NCI-H2107 (cell line): ENCODE measurements at regions not wholly inside any gene's neighbourhood (a gene's known extent, or its start where the extent isn't known, plus 50 kb on each side); places are given as distances from the start of the nearest gene placed in this dataset.

Experiments
- DNase-seq: peaks from one replicate; lab custom pipeline; 2025; lab: John Stamatoyannopoulos, UW

DNA sequence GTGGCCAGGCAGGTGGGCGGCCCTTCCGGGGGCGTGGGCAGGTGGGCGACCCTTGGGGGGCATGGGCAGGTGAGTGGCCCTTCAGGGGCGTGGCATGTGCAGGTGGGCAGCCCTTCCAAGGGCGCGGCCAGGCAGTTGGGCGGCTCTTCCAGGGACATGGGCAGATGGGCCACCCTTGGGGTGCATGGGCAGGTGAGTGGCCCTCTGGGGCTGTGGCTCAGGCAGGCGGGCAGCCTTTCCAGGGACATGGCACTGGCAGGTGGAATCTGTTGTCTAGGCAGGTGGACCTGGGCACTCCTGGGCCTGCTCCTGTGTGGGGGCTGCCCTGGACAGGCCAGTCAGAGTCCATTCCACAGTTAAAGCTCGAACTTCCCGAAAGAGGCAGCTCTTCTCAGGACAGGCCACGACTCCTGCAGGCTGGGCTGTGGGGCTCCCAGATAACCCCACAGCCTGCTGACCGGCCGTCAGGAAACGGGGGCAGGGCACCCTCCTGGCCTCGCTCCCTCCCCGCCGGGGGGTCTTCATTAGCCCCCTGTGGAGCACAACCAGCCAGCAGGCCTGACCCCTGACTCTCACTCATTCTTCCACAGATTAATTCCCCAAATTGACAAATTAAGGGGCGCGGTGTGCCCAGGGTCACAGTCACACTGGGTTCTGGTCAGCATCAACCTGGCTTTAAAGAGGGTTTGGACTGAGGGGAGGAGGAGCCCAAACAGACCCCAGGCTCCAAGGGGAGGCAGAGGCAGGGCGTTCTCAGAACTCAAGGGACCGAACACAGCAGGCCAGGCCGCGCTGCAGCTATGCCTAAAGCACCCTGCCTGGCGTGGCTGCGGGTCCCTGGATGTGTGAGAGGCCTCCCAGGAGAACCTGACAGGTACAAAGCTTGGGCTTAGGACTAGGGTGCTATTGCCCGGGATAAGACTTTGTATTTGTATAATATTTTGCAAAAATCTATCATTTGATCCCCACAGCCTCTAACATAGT lies 130.0 kb downstream of the DLL1 start:
- DNase-seq = no peak

GRCh38 chr6:170160031-170160627 lies 130.7 kb downstream of the DLL1 start:
- no peak for DNase-seq

DNA sequence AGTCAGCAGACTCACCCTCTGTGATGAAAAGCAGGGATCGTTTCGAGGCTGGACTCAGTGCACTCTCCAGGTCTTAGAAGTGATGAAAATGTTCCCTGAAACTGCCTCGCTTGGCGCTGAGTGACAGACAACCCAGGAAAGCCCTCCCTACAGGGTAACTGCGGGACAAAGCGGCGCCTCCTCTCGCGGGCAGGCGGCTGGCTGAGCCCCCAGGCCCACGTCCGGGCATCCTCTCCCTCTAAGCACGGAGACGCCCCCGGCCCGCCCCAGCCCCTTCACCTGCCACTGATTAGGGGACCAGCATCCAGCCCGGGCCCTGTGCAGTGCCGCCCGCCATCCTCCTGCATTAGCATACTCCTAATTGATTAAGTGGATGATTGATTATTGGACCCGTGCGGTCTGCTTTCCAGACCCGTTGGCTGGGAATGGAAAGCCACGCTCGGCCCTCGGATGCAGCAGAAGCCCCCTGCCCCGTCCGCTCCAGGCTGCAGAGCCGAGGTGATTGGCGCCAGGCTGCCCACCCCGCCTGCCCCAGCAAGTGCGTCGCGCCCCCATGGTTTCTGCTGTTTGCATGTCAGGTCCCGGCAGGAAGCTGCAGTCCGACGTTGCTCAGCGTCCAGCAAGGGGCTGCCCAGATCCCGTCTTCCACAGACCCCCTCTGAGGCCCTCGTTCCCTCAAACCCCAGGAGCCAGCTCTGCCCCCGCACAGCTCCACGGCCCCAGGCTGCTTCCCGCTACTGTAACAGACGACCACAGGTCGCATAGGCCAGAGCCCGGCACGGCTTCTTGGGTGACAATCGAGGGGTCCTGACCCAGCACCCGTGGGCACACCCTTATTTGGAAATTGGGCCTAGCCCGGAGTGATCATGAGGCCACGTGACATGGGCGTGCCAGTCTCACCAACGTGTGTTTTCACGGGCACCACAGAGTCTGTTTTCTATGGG lies 131.6 kb downstream of the DLL1 start:
- no peak for DNase-seq

DNA sequence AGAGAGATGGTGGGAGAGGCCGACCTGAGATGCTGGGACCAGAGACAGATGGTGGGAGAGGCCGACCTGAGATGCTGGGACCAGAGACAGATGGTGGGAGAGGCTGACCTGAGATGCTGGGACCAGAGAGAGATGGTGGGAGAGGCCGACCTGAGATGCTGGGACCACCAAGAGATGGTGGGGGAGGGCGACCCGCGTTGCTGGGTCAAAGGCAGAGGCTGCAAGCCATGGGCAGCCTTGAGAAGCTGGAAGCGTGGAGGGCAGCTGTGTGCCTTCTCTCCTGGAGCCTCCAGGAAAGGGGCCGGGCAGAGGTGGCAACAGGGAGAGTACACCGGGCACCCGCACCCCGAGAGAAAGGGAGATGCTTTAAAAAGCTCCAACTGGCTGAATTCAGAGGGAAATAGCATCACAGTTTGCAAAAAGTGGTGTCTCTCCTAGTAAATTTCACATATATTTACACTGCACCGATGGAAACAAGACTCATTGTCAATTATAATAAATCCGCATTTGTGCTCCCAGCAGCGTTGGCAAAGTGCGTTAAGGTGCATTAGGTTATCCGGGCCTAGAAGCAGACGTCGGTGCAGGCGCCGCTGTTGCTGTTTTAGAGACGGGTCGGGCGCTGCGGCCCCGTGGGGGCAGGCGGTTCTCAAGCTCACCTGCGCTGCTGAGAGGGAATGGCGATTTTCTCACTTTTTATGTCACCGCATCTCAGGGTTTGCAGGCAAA lies 132.4 kb downstream of the DLL1 start:
- DNase-seq = no peak

GRCh38 chr6:170157567-170158218 lies 133.2 kb downstream of the DLL1 start:
- no peak for DNase-seq

- no peak for DNase-seq
Measured at GRCh38 chr6:170156448-170157375, 134.2 kb downstream of the DLL1 start.

DNA sequence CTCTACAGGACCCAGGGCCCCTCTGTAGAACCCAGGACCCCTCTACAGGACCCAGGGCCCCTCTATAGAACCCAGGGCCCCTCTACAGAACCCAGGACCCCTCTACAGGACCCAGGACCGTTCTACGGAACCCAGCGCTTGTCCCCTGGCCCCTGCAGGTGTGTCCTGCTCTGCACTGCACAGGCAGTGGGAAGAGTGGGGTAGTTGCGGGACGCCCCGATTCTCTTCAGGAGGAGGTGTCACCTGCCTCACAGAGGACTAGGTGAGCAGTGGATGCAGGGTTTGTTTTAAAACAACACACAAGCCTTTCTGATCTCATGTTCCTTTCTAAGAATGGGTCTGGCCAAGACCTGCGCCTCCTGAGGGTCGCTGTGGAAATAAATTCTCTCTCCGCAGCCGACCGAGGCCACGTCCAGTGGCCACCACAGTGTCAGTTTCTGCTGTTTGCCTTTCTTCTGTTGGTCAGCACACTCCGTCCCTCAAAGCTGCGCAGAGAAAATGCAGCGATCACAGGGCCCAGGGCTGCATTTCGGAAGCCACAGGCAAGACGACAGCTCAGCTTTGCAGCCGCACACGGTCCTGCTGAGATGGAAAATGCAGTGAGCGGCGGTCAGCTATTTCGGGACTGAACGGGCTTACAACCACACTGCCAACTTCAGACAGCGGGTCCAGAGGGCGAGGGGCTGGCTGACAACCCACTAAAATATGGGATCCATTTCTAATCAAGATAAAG lies 135.2 kb downstream of the DLL1 start:
- no peak for DNase-seq

GRCh38 chr6:170153436-170154319 lies 137.2 kb downstream of the DLL1 start:
- DNase-seq = no peak

- DNase-seq = peak; percentile 80
Measured at GRCh38 chr6:170152989-170153388, 137.9 kb downstream of the DLL1 start.

DNA sequence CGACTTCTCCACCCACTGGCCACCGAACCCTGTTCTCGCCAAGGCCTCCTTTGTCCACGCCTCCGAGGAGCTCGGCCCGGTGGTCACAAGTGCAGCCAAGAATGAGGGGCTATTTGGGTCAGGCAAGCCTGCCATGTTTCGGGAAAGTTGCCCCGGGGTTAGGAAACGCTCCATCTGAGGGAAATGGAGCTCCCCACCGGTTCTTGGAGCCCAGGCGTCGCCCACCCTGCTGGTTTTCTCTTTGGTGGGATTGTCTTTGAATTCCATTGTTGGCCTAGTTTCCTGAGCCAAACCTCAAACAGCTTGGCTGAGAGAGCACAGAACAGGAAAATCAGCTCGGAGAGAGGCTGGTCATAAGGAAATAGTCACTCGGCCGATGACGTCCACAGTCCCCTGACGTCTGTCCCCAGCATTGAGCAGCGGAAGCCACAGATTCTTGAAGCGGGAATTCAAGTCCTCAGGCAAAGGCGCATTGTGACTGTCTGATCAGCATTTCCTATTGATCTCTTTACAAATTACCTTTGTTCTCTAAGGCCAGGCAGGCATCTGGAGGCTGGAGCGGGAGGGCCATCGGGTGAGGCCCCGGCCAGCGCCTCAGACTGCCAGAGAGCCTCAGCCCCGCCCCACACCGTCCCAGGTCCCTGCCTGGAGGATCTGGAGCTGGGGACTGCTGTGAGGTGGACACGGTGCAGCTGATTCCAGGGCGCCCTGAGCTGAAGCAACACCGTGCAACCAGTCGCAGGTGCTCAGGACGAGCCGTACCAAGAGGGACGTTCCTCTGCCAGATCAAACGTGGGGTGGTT lies 138.6 kb downstream of the DLL1 start:
- DNase-seq = no peak

DNA sequence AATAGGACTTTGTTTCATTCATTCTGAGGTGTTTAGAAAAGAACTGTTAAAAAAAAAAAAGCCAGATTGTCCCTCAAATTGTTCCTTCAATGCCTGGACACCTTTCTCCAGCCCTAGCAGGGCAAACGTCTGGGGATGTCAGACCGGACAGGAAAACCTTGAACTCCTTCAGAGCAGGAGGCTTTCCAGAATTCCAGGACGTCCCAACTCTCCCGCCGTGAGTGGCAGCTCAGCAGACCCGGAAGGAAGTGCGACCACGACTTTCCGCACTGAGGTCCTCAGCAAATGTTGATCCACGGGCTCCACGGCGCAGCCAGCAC lies 139.1 kb downstream of the DLL1 start:
- DNase-seq = no peak

DNA sequence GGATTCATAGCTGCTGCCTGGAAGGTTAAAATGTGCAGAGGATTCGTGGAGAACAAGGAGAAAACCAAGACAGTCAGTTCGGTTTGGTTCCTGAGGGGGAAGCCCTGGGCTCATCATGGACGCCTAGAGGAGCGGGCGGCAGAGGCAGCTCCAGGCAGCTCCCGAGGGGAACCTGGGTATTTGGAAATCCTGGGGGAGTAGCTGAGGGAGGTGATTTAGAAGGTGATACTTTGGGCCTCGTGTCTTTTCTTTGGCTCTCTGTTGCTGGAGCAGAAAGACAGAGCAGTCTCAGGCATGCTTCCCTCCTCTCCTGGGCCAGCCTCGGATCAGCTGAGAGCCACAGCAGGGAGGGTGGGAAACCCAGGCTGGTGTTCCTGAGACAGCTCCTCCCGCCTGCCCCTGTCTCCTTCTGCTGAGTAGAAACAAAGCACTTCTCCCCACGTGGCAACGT lies 139.5 kb downstream of the DLL1 start:
- DNase-seq = no peak

DNA sequence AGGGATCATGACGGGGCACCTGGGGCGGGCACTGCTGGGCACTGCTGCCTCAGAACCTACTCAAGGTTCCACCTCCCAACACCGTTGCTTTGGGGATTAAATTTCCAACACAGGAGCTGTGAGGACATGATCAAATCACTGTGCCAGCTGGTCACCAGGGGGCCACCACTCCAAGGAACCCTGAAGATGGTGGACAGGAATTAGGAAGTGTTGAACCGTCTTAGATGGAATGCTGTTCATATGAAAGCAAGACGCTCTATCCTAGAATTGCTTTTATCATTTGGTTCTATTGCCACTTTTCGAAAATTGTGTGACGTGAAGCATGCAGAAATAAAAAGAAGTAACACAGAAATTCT lies 140.3 kb downstream of the DLL1 start:
- no peak for DNase-seq

DNA sequence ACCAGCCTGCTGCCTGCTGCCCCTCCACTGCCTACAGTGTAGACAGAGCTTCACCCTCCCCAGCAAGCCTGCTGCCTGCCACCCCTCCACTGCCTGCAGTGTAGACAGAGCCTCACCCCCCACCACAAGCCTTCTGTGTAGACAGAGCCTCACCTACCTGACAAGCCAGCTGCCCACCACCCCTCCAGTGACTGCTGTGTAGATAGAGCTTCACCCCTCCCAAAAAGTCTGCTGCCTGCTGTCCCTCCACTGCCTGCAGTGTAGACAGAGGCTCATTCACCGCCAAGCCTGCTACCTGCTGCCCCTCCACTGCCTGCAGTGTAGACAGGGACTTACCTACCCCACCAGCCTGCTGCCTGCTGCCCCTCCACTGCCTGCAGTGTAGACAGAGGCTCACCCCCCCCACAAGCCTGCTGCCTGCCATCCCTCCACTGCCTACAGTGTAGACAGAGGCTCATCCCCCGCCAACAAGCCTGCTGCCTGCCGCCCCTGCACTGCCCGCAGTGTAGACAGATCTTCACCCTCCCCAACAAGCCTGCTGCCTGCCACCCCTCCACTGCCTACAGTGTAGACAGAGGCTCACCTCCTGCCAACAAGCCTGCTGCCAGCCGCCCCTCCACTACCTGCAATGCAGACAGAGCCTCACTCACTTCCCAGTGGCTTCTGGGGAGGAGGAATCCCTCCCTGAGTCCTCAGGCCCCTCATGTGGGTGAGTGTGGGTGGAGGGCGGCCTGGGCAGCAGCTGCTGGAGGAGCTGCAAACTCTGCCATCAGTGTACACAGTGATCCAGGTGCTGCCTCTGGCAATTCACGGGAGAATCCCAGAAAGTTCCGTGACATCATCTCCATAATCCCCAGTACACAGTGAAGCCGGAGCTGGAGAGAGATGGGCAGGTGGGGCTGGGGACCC lies 140.9 kb downstream of the DLL1 start:
- no peak for DNase-seq

DNA sequence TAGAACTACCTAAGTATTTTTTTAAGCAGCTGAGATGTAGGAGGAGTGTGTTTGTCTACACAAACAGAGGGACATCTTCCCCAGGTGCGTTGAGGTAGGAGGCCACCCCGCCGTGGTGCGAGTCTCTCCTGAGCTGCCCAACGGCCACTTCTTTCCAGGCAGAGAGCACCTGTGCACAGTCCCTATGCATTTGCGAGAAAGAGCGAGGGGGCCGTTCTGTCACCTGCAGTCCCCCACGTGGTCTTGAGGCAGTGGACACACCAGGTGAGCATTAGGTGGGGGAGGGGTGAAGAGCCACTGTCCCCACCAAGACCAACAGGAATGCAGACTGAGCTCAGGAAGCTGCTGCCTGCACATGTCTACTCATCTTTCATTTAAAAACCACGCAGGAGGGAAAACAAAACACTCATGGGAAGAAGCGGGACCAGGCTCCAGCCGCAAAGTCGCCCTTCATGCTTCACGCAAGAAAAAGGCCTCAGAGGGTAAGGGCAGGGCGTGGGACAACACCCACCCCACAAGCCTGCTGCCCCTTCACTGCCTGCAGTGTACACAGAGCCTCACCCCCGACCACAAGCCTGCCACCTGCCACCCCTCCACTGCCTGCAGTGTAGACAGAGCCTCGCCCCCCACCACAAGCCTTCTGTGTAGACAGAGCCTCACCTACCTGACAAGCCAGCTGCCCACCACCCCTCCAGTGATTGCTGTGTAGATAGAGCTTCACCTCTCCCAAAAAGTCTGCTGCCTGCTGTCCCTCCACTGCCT lies 142.0 kb downstream of the DLL1 start:
- DNase-seq = no peak
